Mesenchymal stem cell (in vitro differentiated cells and primary cell): ENCODE measurements at regions not wholly inside any gene's neighbourhood (a gene's known extent, or its start where the extent isn't known, plus 50 kb on each side); places are given as distances from the start of the nearest gene placed in this dataset.
A peak's percentile ranks its signal among the peaks of the same experiment; 100 is the strongest.

Source experiments
- DNase-seq: peaks from one replicate; pipeline ENCODE4 v3.0.0-alpha.2; 2013
- H2AFZ ChIP-seq: one replicate; pipeline ENCODE4 v1.6.1; 2013; ENCODE audit warnings: low read depth, mild to moderate bottlenecking, control low read depth, inconsistent platforms, low read length, moderate library complexity
- H2AK5ac ChIP-seq: 2 replicates; pipeline ENCODE4 v1.6.1; 2013; ENCODE audit warnings: low read length, moderate library complexity, mild to moderate bottlenecking, inconsistent platforms; ENCODE audit not compliant: severe bottlenecking
- H2BK120ac ChIP-seq: one replicate; pipeline ENCODE4 v1.6.1; 2013; ENCODE audit warnings: low read depth, mild to moderate bottlenecking, inconsistent platforms, low read length, moderate library complexity
- H2BK12ac ChIP-seq, 2 experiments: one replicate each; pipeline ENCODE4 v1.6.1; 2013; ENCODE audit warnings: inconsistent platforms in 2 of 2, low read length in 2 of 2, mild to moderate bottlenecking in 2 of 2, moderate library complexity in 2 of 2, control low read depth in 1 of 2
- H2BK15ac ChIP-seq: one replicate; pipeline ENCODE4 v1.6.1; 2013; ENCODE audit warnings: mild to moderate bottlenecking, low read depth, inconsistent platforms; ENCODE audit not compliant: poor library complexity, severe bottlenecking
- H2BK5ac ChIP-seq: 2 replicates; pipeline ENCODE4 v1.6.1; 2013; ENCODE audit warnings: low read depth, mild to moderate bottlenecking, low read length, control low read depth, inconsistent platforms; ENCODE audit not compliant: poor library complexity, severe bottlenecking
- H3K14ac ChIP-seq, 2 experiments: one replicate each; pipeline ENCODE4 v1.6.1; 2013; ENCODE audit warnings: inconsistent platforms in 2 of 2, low read length in 2 of 2, control low read depth in 1 of 2, mild to moderate bottlenecking in 1 of 2, moderate library complexity in 1 of 2
- H3K18ac ChIP-seq, 2 experiments: one replicate each; pipeline ENCODE4 v1.6.1; 2013; ENCODE audit warnings: inconsistent platforms in 2 of 2, low read length in 2 of 2, control low read depth in 1 of 2, low read depth in 1 of 2, mild to moderate bottlenecking in 1 of 2
- H3K23ac ChIP-seq, 2 experiments: one replicate each; pipeline ENCODE4 v1.6.1; 2013; ENCODE audit warnings: inconsistent platforms in 2 of 2, low read length in 2 of 2, mild to moderate bottlenecking in 2 of 2, moderate library complexity in 2 of 2, control low read depth in 1 of 2
- H3K27ac ChIP-seq: 2 replicates; pipeline ENCODE4 v1.5.1; 2013; ENCODE audit warnings: mild to moderate bottlenecking, moderate library complexity, low read length, control low read depth, inconsistent platforms; ENCODE audit not compliant: poor library complexity, severe bottlenecking
- H3K27me3 ChIP-seq, 2 experiments: 2 replicates each; pipeline versions ENCODE4 v1.6.1 to v1.7.0; 2013; ENCODE audit warnings: low read length in 2 of 2, mild to moderate bottlenecking in 2 of 2, moderate library complexity in 2 of 2, control low read depth in 1 of 2, inconsistent platforms in 1 of 2; ENCODE audit not compliant: control insufficient read depth in 1 of 2, insufficient read depth in 1 of 2
- H3K36me3 ChIP-seq, 2 experiments: 2 replicates each; pipeline versions ENCODE4 v1.6.1 to v1.7.0; 2013; ENCODE audit warnings: low read length in 2 of 2, control low read depth in 1 of 2, inconsistent platforms in 1 of 2, low read depth in 1 of 2, mild to moderate bottlenecking in 1 of 2; ENCODE audit not compliant: insufficient read depth in 2 of 2, control insufficient read depth in 1 of 2
- H3K4ac ChIP-seq, 2 experiments: one replicate each; pipeline ENCODE4 v1.6.1; 2013; ENCODE audit warnings: inconsistent platforms in 2 of 2, low read length in 2 of 2, mild to moderate bottlenecking in 2 of 2, moderate library complexity in 2 of 2, control low read depth in 1 of 2, low read depth in 1 of 2
- H3K4me1 ChIP-seq: 2 replicates; pipeline ENCODE4 v1.6.1; 2013; ENCODE audit warnings: low read depth, low read length, control low read depth; ENCODE audit not compliant: control insufficient read depth, insufficient read depth
- H3K4me2 ChIP-seq: 2 replicates; pipeline ENCODE4 v1.6.1; 2013; ENCODE audit warnings: low read length, mild to moderate bottlenecking, inconsistent platforms; ENCODE audit not compliant: poor library complexity, severe bottlenecking
- H3K4me3 ChIP-seq, 2 experiments: 2 replicates each; pipeline versions ENCODE4 v1.5.1 to v1.7.0; 2013; ENCODE audit warnings: low read length in 2 of 2, mild to moderate bottlenecking in 2 of 2, control low read depth in 1 of 2, low read depth in 1 of 2; ENCODE audit not compliant: insufficient read depth in 1 of 2
- H3K79me1 ChIP-seq: replicated peaks from 2 replicates; pipeline ENCODE4 v1.6.1; 2013; ENCODE audit warnings: mild to moderate bottlenecking, control low read depth, low read length, inconsistent platforms; ENCODE audit not compliant: poor library complexity, severe bottlenecking
- H3K9ac ChIP-seq: 2 replicates; pipeline ENCODE4 v1.7.0; 2013; ENCODE audit warnings: mild to moderate bottlenecking, low read length, moderate library complexity
- H3K9me3 ChIP-seq: 2 replicates; pipeline ENCODE4 v1.7.0; 2013; ENCODE audit warnings: mild to moderate bottlenecking, low read length; ENCODE audit not compliant: control insufficient read depth
- H4K8ac ChIP-seq: one replicate; pipeline ENCODE4 v1.6.1; 2013; ENCODE audit warnings: inconsistent platforms, mild to moderate bottlenecking, low read length, moderate library complexity
- H4K91ac ChIP-seq: one replicate; pipeline ENCODE4 v1.6.1; 2013; ENCODE audit warnings: mild to moderate bottlenecking, low read length, inconsistent platforms
- WGBS: methylation state at CpG from one replicate; pipeline ENCODE4 v1.1.7; 2013; ENCODE audit warnings: mixed read lengths; 5-methylcytosine and 5-hydroxymethylcytosine counted together

GRCh38 chr9:36486933-36487481 lies 85.7 kb upstream of the MELK start:
- Histone ChIP-seq H3K36me3 (peaks cover 0 to 6% of the 10 kb centered on the region in 2 experiments), H3K4me3 (peak overlapping the region; percentile 77 to 92), H4K91ac (peak overlapping the region; percentile 45), H3K27ac (peak overlapping the region; percentile 17), H3K14ac (peak overlapping the region in 1 of 2 experiments; percentile 27), H3K9me3 (no peaks in the 10 kb centered on the region), H3K27me3 (no peaks in the 10 kb centered on the region), H3K4me2 (peak overlapping the region; percentile 81), H2BK5ac (no peak overlapping the region), H2AFZ (peak overlapping the region; percentile 30), H3K4ac (peak overlapping the region; percentile 51 to 64), H3K23ac (peak overlapping the region in 1 of 2 experiments; percentile 56), H3K9ac (peak overlapping the region; percentile 81), H2AK5ac (no peak overlapping the region), H3K79me1 (peaks cover 14% of the 10 kb centered on the region), H2BK12ac (no peak overlapping the region), H3K18ac (peak overlapping the region; percentile 78 to 89), H2BK120ac (peak overlapping the region; percentile 59), H2BK15ac (peak overlapping the region; percentile 98), H3K4me1 (peaks cover 6% of the 10 kb centered on the region), H4K8ac (peak overlapping the region; percentile 39)
- under 1% methylated on average over 35 of the region's 63 CpGs for WGBS
- peak; percentile 48 for DNase-seq

- H3K9ac ChIP-seq, result peak overlapping the region; percentile 81
- peak; percentile 47 for DNase-seq
- H2BK120ac ChIP-seq, result no peak overlapping the region
- H3K4me1 ChIP-seq, result peaks cover 6% of the 10 kb centered on the region
- no peak overlapping the region for H2AFZ ChIP-seq
- peak overlapping the region in 1 of 2 experiments; percentile 57 for H3K14ac ChIP-seq
- H3K36me3 ChIP-seq, result peaks cover 0 to 6% of the 10 kb centered on the region in 2 experiments
- peak overlapping the region; percentile 81 for H3K4me2 ChIP-seq
- H4K8ac ChIP-seq, result no peak overlapping the region
- peak overlapping the region; percentile 1 to 51 for H3K4ac ChIP-seq
- H2BK15ac ChIP-seq, result no peak overlapping the region
- H3K4me3 ChIP-seq, result peak overlapping the region; percentile 77 to 92
- no peak overlapping the region for H2AK5ac ChIP-seq
- H3K9me3 ChIP-seq, result no peaks in the 10 kb centered on the region
- H3K79me1 ChIP-seq, result peaks cover 14% of the 10 kb centered on the region
- WGBS, result under 1% methylated on average over 23 of the region's 24 CpGs
- peak overlapping the region; percentile 53 to 89 for H3K18ac ChIP-seq
- H3K23ac ChIP-seq, result peak overlapping the region in 1 of 2 experiments; percentile 74
- H2BK12ac ChIP-seq, result no peak overlapping the region
- H4K91ac ChIP-seq, result no peak overlapping the region
- peak overlapping the region; percentile 33 for H3K27ac ChIP-seq
- H2BK5ac ChIP-seq, result no peak overlapping the region
- no peaks in the 10 kb centered on the region for H3K27me3 ChIP-seq
Observed at GRCh38 chr9:36486329-36486932, 86.3 kb upstream of the MELK start.

GRCh38 chr9:36485647-36486328 lies 85.7 kb upstream of the RNF38 start:
- Histone ChIP-seq H2AFZ (no peak overlapping the region), H4K91ac (no peak overlapping the region), H2BK120ac (no peak overlapping the region), H3K9ac (peak overlapping the region; percentile 81), H3K4me1 (peaks cover 6% of the 10 kb centered on the region), H3K27me3 (no peaks in the 10 kb centered on the region), H3K4me3 (peak overlapping the region; percentile 77 to 92), H4K8ac (no peak overlapping the region), H3K27ac (peak overlapping the region; percentile 33), H3K4ac (no peak overlapping the region), H3K23ac (peak overlapping the region in 1 of 2 experiments; percentile 74), H3K18ac (peak overlapping the region in 1 of 2 experiments; percentile 89), H2AK5ac (no peak overlapping the region), H2BK5ac (no peak overlapping the region), H3K9me3 (no peaks in the 10 kb centered on the region), H2BK12ac (no peak overlapping the region), H2BK15ac (no peak overlapping the region), H3K79me1 (peaks cover 14% of the 10 kb centered on the region), H3K36me3 (peaks cover 0 to 6% of the 10 kb centered on the region in 2 experiments), H3K14ac (peak overlapping the region in 1 of 2 experiments; percentile 57), H3K4me2 (peak overlapping the region; percentile 81)
- DNase-seq, result no peak
- WGBS, result 1% methylated on average over 10 of the region's 11 CpGs

GRCh38 chr9:36484124-36484523 lies 84.1 kb upstream of the RNF38 start:
- H3K4me1 ChIP-seq, result peaks cover 7% of the 10 kb centered on the region
- no peak for DNase-seq
- H3K27me3 ChIP-seq, result no peaks in the 10 kb centered on the region
- H2BK120ac ChIP-seq, result no peak overlapping the region
- H3K79me1 ChIP-seq, result peaks cover 16% of the 10 kb centered on the region
- H3K27ac ChIP-seq, result no peak overlapping the region
- no peak overlapping the region for H2AFZ ChIP-seq
- no peak overlapping the region for H3K9ac ChIP-seq
- H4K91ac ChIP-seq, result no peak overlapping the region
- H3K18ac ChIP-seq, result no peak overlapping the region
- no peaks in the 10 kb centered on the region for H3K9me3 ChIP-seq
- H3K14ac ChIP-seq, result no peak overlapping the region
- no peak overlapping the region for H2BK12ac ChIP-seq
- H2BK5ac ChIP-seq, result no peak overlapping the region
- H3K23ac ChIP-seq, result no peak overlapping the region
- no peak overlapping the region for H3K4me2 ChIP-seq
- no peak overlapping the region for H4K8ac ChIP-seq
- no peak overlapping the region for H3K4me3 ChIP-seq
- H3K4ac ChIP-seq, result no peak overlapping the region
- no peak overlapping the region for H2BK15ac ChIP-seq
- 100% methylated on average over 2 of the region's 3 CpGs for WGBS
- H3K36me3 ChIP-seq, result peaks cover 0 to 6% of the 10 kb centered on the region in 2 experiments
- H2AK5ac ChIP-seq, result no peak overlapping the region
